DND-41 (cell line): ENCODE measurements at regions not wholly inside any gene's neighbourhood (a gene's known extent, or its start where the extent isn't known, plus 50 kb on each side); places are given as distances from the start of the nearest gene placed in this dataset.
A peak's percentile ranks its signal among the peaks of the same experiment; 100 is the strongest.

Source experiments
- ATAC-seq: fragments of 200-7000 bp; cut with Tn5 transposase; 3 replicates; pipeline ENCODE4 v1.9.1; 2021; ENCODE audit warnings: low read depth; ENCODE audit not compliant: insufficient read depth
- DNase-seq: peaks from one replicate; pipeline ENCODE4 v3.0.0-alpha.2; 2020
- H2AFZ ChIP-seq: 2 replicates; pipeline ENCODE4 v1.6.0; 2012; ENCODE audit warnings: low read depth, low read length
- H3K27ac ChIP-seq: 2 replicates; pipeline ENCODE4 v1.5.1; 2012; ENCODE audit warnings: low read length, inconsistent platforms
- H3K27me3 ChIP-seq: fragments of 200-600 bp; sonication (generic); 2 replicates; pipeline ENCODE4 v1.6.0; 2012; ENCODE audit warnings: low read length, mild to moderate bottlenecking, inconsistent platforms; ENCODE audit not compliant: insufficient read depth, poor library complexity
- H3K36me3 ChIP-seq: 2 replicates; pipeline ENCODE4 v1.5.1; 2012; ENCODE audit warnings: low read length, inconsistent platforms; ENCODE audit not compliant: insufficient read depth
- H3K4me1 ChIP-seq: 2 replicates; pipeline ENCODE4 v1.5.1; 2012; ENCODE audit warnings: mild to moderate bottlenecking, low read length; ENCODE audit not compliant: insufficient read depth
- H3K4me2 ChIP-seq: 2 replicates; pipeline ENCODE4 v1.6.0; 2012; ENCODE audit warnings: mild to moderate bottlenecking, moderate library complexity, low read length, inconsistent platforms; ENCODE audit not compliant: insufficient read depth
- H3K4me3 ChIP-seq, 2 experiments: fragments of 200-600 bp in 1 of 2; shearing (Covaris generic) in 1 of 2; 2 replicates each; pipeline ENCODE4 v1.5.1; 2012 to 2016; ENCODE audit warnings: inconsistent platforms in 2 of 2, low read length in 2 of 2, mild to moderate bottlenecking in 2 of 2, low read depth in 1 of 2, moderate library complexity in 1 of 2
- H3K79me2 ChIP-seq: 2 replicates; pipeline ENCODE4 v1.6.0; 2012; ENCODE audit warnings: low read length, inconsistent platforms; ENCODE audit not compliant: insufficient read depth
- H3K9ac ChIP-seq: 2 replicates; pipeline ENCODE4 v1.6.0; 2012; ENCODE audit warnings: low read depth, mild to moderate bottlenecking, inconsistent platforms, low read length, moderate library complexity
- H3K9me3 ChIP-seq: 2 replicates; pipeline ENCODE4 v1.5.1; 2012; ENCODE audit warnings: low read length, moderate library complexity, mild to moderate bottlenecking, inconsistent platforms; ENCODE audit not compliant: insufficient read depth, severe bottlenecking
- H4K20me1 ChIP-seq: 2 replicates; pipeline ENCODE4 v1.6.0; 2012; ENCODE audit warnings: low read length; ENCODE audit not compliant: insufficient read depth
- EZH2 ChIP-seq: IDR thresholded peaks from 3 replicates; pipeline ENCODE4 v1.6.1; 2012; ENCODE audit warnings: borderline replicate concordance, low read depth, mild to moderate bottlenecking, moderate library complexity, low read length, inconsistent platforms; ENCODE audit not compliant: severe bottlenecking
- TF ChIP-seq, protein P1 (sequence below): IDR thresholded peaks from 2 replicates; pipeline ENCODE4 v1.5.1; 2012; ENCODE audit warnings: borderline replicate concordance, low read length, moderate library complexity, mild to moderate bottlenecking; ENCODE audit not compliant: poor library complexity, severe bottlenecking; ENCODE audit errors: extremely low read depth

DNA sequence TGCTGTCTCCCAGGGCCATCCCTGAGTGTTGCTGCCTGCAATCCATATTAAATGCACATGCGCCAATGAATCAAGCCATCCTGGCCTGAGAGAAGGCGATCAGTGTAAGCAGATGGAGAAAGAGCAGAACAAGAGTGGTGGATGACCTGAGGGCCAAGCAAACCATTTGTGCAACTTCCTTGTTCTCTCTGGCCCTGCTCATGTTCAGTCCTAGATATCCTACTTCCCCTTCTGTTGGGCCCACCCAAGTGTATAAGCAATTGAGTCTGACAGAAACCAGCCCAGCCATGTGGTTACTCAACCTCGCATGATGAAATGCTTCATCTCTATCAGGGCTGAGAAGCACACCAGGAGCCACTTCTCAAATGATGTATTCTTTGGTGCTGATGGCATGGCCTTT is 383.1 kb upstream of the ID2 start:
- peaks cover 38% of the 10 kb centered on the region for H3K4me1 ChIP-seq
- ATAC-seq, result no peak
- no peak overlapping the region for H3K4me2 ChIP-seq
- no peak overlapping the region for H3K4me3 ChIP-seq
- H3K36me3 ChIP-seq, result no peaks in the 10 kb centered on the region
- no peak overlapping the region for H2AFZ ChIP-seq
- H4K20me1 ChIP-seq, result no peaks in the 10 kb centered on the region
- no peak for TF ChIP-seq EZH2
- TF ChIP-seq, protein P1, sequence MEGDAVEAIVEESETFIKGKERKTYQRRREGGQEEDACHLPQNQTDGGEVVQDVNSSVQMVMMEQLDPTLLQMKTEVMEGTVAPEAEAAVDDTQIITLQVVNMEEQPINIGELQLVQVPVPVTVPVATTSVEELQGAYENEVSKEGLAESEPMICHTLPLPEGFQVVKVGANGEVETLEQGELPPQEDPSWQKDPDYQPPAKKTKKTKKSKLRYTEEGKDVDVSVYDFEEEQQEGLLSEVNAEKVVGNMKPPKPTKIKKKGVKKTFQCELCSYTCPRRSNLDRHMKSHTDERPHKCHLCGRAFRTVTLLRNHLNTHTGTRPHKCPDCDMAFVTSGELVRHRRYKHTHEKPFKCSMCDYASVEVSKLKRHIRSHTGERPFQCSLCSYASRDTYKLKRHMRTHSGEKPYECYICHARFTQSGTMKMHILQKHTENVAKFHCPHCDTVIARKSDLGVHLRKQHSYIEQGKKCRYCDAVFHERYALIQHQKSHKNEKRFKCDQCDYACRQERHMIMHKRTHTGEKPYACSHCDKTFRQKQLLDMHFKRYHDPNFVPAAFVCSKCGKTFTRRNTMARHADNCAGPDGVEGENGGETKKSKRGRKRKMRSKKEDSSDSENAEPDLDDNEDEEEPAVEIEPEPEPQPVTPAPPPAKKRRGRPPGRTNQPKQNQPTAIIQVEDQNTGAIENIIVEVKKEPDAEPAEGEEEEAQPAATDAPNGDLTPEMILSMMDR, result no peak
- no peak for DNase-seq
- H3K27me3 ChIP-seq, result no peaks in the 10 kb centered on the region
- H3K27ac ChIP-seq, result no peak overlapping the region
- H3K79me2 ChIP-seq, result no peaks in the 10 kb centered on the region
- no peak overlapping the region for H3K9ac ChIP-seq
- peaks cover 11% of the 10 kb centered on the region for H3K9me3 ChIP-seq

GRCh38 chr2:8300216-8300615 is 381.6 kb upstream of the ID2 start:
- DNase-seq, result peak; percentile 47
- no peaks in the 10 kb centered on the region for H4K20me1 ChIP-seq

DNA sequence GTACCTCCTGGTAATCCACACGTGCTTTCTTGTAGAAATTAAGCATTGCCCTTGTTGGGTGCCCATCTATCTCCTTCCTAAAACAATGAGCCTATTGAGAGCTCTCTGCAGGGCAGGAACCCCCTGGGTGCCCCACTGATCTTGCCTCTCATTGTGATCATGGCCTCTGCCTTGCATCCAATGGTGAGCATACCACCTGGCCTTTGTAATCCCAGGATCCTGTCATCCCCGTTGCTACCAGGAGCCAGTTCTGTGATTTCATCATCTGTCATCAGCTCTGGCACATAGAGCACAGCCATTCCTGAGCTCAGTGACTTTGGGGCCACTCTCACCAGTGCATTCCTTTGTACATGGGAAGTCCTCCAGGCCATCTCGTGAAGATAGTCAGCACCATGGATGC is 381.0 kb upstream of the ID2 start:
- Histone ChIP-seq H3K4me3 (0 out of 4 replicates have a peak overlapping the region, but pooled peaks of 1 of the 2 experiments have one; percentile 15), H3K36me3 (no peaks in the 10 kb centered on the region), H3K27me3 (no peaks in the 10 kb centered on the region), H3K4me2 (no peak overlapping the region), H3K4me1 (peaks cover 53% of the 10 kb centered on the region), H2AFZ (no peak overlapping the region), H4K20me1 (no peaks in the 10 kb centered on the region), H3K9me3 (peaks cover 11% of the 10 kb centered on the region), H3K27ac (peak overlapping the region; percentile 84), H3K9ac (no peak overlapping the region), H3K79me2 (no peaks in the 10 kb centered on the region)
- ATAC-seq, result no peak
- TF ChIP-seq, protein P1, result no peak
- TF ChIP-seq EZH2, result no peak
- DNase-seq, result no peak

More at GRCh38 chr2:8300216-8300615, 381.6 kb upstream of the ID2 start:
- Histone ChIP-seq H3K27me3 (no peaks in the 10 kb centered on the region), H3K36me3 (no peaks in the 10 kb centered on the region), H3K4me3 (no peak overlapping the region), H3K4me1 (peaks cover 52% of the 10 kb centered on the region), H3K9me3 (peaks cover 11% of the 10 kb centered on the region), H2AFZ (no peak overlapping the region), H3K27ac (no peak overlapping the region; the same call in 1 of the 2 replicates), H3K9ac (no peak overlapping the region), H3K4me2 (no peak overlapping the region), H3K79me2 (no peaks in the 10 kb centered on the region)
- TF ChIP-seq EZH2, result no peak
- TF ChIP-seq, protein P1, result no peak
- no peak for ATAC-seq

DNA sequence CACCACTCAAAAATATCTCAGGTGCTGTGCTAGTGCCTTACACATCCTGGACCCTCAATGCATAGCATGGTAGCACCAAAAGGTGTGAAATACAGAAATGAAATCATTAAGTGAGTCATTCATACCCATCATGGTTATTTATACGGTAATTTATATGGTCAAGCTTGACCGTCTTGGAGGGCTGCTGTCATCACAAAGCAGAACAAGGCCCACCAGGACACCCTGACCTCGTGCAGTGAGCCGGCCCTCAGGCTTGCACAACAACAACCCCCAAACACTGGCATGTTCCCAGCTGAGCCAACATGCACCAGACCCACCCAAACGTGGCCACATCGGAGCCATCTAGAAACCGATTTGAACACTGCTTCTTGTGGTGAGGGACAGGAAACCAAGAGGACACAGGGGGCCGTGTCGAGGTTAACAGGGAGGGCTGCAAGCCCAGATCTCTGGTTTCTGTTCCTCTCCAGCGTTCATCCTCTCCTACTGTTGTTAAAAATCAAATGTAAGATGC is 378.5 kb upstream of the ID2 start:
- no peaks in the 10 kb centered on the region for H4K20me1 ChIP-seq
- no peak overlapping the region; a peak in 1 of 4 replicates for H3K4me3 ChIP-seq
- H3K4me1 ChIP-seq, result peaks cover 53% of the 10 kb centered on the region
- H3K79me2 ChIP-seq, result no peaks in the 10 kb centered on the region
- peak overlapping the region; percentile 12; the same call in 1 of the 2 replicates for H3K9ac ChIP-seq
- TF ChIP-seq, protein P1, result peak; percentile 67
- no peak for TF ChIP-seq EZH2
- ATAC-seq (peak; percentile 84), DNase-seq (peak; percentile 95)
- H3K27ac ChIP-seq, result peak overlapping the region; percentile 84
- peak overlapping the region; percentile 43 for H3K4me2 ChIP-seq
- H3K36me3 ChIP-seq, result no peaks in the 10 kb centered on the region
- no peak overlapping the region for H2AFZ ChIP-seq
- H3K27me3 ChIP-seq, result no peaks in the 10 kb centered on the region
- H3K9me3 ChIP-seq, result peaks cover 11% of the 10 kb centered on the region
